ENCODE measurements at regions not wholly inside any gene's neighbourhood (a gene's known extent, or its start where the extent isn't known, plus 50 kb on each side); places are given as distances from the start of the nearest gene placed in this dataset.

DNA sequence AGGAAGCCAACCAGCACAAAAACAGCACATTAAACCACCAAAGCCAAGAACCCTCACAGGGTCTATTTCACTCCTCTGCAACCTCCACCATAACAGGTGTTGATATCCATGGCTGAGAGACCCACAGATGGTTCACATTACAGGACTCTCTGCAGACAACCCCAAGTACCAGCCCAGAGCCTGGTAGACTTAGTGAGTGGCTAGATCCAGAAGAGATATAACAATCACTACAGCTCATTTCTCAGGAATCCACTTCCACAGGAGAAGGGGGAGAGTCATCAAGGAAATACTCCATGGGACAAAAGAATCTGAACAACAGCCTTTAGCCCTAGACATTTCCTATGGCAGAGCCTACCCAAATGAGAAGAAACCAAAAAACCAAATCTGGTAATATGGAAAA is 168.1 kb upstream of the CD96 start:
- TF ChIP-seq, protein P1, sequence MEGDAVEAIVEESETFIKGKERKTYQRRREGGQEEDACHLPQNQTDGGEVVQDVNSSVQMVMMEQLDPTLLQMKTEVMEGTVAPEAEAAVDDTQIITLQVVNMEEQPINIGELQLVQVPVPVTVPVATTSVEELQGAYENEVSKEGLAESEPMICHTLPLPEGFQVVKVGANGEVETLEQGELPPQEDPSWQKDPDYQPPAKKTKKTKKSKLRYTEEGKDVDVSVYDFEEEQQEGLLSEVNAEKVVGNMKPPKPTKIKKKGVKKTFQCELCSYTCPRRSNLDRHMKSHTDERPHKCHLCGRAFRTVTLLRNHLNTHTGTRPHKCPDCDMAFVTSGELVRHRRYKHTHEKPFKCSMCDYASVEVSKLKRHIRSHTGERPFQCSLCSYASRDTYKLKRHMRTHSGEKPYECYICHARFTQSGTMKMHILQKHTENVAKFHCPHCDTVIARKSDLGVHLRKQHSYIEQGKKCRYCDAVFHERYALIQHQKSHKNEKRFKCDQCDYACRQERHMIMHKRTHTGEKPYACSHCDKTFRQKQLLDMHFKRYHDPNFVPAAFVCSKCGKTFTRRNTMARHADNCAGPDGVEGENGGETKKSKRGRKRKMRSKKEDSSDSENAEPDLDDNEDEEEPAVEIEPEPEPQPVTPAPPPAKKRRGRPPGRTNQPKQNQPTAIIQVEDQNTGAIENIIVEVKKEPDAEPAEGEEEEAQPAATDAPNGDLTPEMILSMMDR (IDR thresholded peaks at IDR 0.05; ENCODE audit: low read length), result no peak
- no peak for TF ChIP-seq EZH2 (optimal IDR thresholded peaks at IDR 0.05; ENCODE audit: low read depth, low read length)
- no peak for TF ChIP-seq EZH2phosphoT487 (IDR thresholded peaks at IDR 0.05; ENCODE audit: low read length)
